ENCODE measurements at regions not wholly inside any gene's neighbourhood (a gene's known extent, or its start where the extent isn't known, plus 50 kb on each side); places are given as distances from the start of the nearest gene placed in this dataset.

GRCh38 chr1:244239261-244239770 lies 188.2 kb downstream of the ZBTB18 start (continued):
- no peak for TF ChIP-seq KLF7 (tag by site-specific recombination; IDR thresholded peaks at IDR 0.05; ENCODE audit: borderline replicate concordance)
- no peak for TF ChIP-seq HOXC10 (CRISPR knock-in tag; IDR thresholded peaks at IDR 0.05)
- no peak for TF ChIP-seq GLI2 (tag by site-specific recombination; IDR thresholded peaks at IDR 0.05; ENCODE audit: borderline replicate concordance, low read depth)
- TF ChIP-seq ZNF785 (tag by site-specific recombination; IDR thresholded peaks at IDR 0.05): peak; percentile 66; the same call in 1 of the 2 replicates
- TF ChIP-seq MEIS1 (CRISPR knock-in tag; IDR thresholded peaks at IDR 0.05; ENCODE audit: borderline replicate concordance): no peak
- TF ChIP-seq ZNF214 (tag by site-specific recombination; IDR thresholded peaks at IDR 0.05; ENCODE audit: borderline replicate concordance): no peak; the same call in 1 of the 2 replicates
- peak; percentile 33; the same call in 1 of the 2 replicates for TF ChIP-seq ZNF571 (tag by site-specific recombination; IDR thresholded peaks at IDR 0.05)
- TF ChIP-seq ZNF629 (tag by site-specific recombination; IDR thresholded peaks at IDR 0.05): no peak
- no peak for TF ChIP-seq GFI1B (tag by site-specific recombination; IDR thresholded peaks at IDR 0.05)
- TF ChIP-seq ZNF311 (tag by site-specific recombination; IDR thresholded peaks at IDR 0.05; ENCODE audit: borderline replicate concordance): no peak
- TF ChIP-seq ZNF624 (tag by site-specific recombination; IDR thresholded peaks at IDR 0.05): no peak
- no peak for TF ChIP-seq ZNF747 (tag by site-specific recombination; IDR thresholded peaks at IDR 0.05)
- TF ChIP-seq ZNF530 (tag by site-specific recombination; IDR thresholded peaks at IDR 0.05; ENCODE audit: low read depth): no peak
- peak; percentile 62 for TF ChIP-seq SETDB1 (IDR thresholded peaks at IDR 0.05; ENCODE audit: insufficient read length, low read length)
- no peak for TF ChIP-seq ZNF555 (tag by site-specific recombination; conservative IDR thresholded peaks at IDR 0.05)
- TF ChIP-seq ZNF514 (tag by site-specific recombination; IDR thresholded peaks at IDR 0.05): no peak
- no peak for TF ChIP-seq ZNF239 (tag by site-specific recombination; IDR thresholded peaks at IDR 0.05)
- peak; percentile 29; the same call in 1 of the 2 replicates for TF ChIP-seq ZNF473 (tag by site-specific recombination; IDR thresholded peaks at IDR 0.05)
- TF ChIP-seq ZNF394 (tag by site-specific recombination; IDR thresholded peaks at IDR 0.05; ENCODE audit: borderline replicate concordance): peak; percentile 69; the same call in 1 of the 2 replicates
- TF ChIP-seq ZSCAN23 (tag by site-specific recombination; IDR thresholded peaks at IDR 0.05): no peak
- no peak for TF ChIP-seq ZNF223 (tag by site-specific recombination; IDR thresholded peaks at IDR 0.05)
- TF ChIP-seq ZBTB10 (tag by site-specific recombination; IDR thresholded peaks at IDR 0.05): no peak
- TF ChIP-seq OVOL3 (tag by site-specific recombination; IDR thresholded peaks at IDR 0.05): no peak
- no peak for TF ChIP-seq ZNF24 (tag by site-specific recombination; IDR thresholded peaks at IDR 0.05)
- no peak; the same call in 1 of the 2 replicates for TF ChIP-seq ZNF157 (tag by site-specific recombination; IDR thresholded peaks at IDR 0.05)
- TF ChIP-seq SP2 (tag by site-specific recombination; IDR thresholded peaks at IDR 0.05): no peak
- peak; percentile 96 for TF ChIP-seq ZBTB17 (tag by site-specific recombination; IDR thresholded peaks at IDR 0.05)
- peak; percentile 76; the same call in 1 of the 2 replicates for TF ChIP-seq ZNF701 (tag by site-specific recombination; IDR thresholded peaks at IDR 0.05)
- 0 out of 2 replicates have a peak, but pooled peaks have one; percentile 4 for TF ChIP-seq ZBTB44 (tag by site-specific recombination; IDR thresholded peaks at IDR 0.05)
- TF ChIP-seq ZNF518A (tag by site-specific recombination; conservative IDR thresholded peaks at IDR 0.05; ENCODE audit: low read depth): peak; percentile 58
- TF ChIP-seq ZNF654 (tag by site-specific recombination; IDR thresholded peaks at IDR 0.05; ENCODE audit: low read depth): no peak
- no peak; the same call in 1 of the 2 replicates for TF ChIP-seq ZNF645 (tag by site-specific recombination; IDR thresholded peaks at IDR 0.05)
